Hematopoietic multipotent progenitor cell treated with erythropoietin and hydrocortisone succinate and interleukin-3 and kit ligand, for 15 days (in vitro differentiated cells): ENCODE measurements at regions not wholly inside any gene's neighbourhood (a gene's known extent, or its start where the extent isn't known, plus 50 kb on each side); places are given as distances from the start of the nearest gene placed in this dataset.

ENCODE experiments used
- DNase-seq: peaks from one replicate; pipeline ENCODE4 v3.0.0-alpha.2; 2015; ENCODE audit warnings: low spot score

DNA sequence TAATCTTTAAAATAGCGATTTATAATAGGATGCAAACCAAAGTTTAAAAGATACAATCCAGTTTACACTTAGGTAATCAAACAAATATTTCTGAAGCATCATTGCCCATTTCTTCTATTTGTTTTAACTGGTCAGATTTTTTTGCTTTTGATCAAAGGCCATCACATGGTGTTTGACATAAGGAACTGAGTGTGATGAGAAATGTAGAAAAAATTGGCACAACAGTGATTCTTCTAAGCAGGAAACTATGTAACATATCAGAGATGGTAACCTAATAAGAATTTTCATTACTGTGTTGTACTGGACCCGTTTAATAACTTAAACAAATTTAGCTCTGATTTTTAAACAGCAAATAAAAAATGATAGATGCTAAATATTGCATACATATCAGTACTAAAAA, 644.7 kb upstream of the KLF12 start:
- no peak for DNase-seq

DNA sequence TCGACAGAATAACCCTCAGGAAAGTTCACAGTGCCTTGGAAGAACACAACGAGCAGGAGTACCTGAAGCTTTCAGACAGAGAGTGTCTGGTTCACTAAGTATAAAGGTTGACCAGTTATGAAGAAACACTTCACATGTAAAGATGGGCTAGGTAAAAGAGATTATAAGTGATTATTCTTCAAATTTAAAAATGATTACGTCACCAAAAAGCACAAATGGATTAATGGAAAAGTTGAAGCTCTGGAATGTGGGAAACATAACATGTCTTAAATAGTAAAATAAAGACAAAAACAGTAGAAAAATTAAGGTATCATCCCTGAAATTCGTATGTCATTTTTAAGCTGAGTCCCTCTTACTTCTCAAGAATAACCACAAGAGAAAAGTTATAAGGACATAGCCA, 643.9 kb upstream of the KLF12 start:
- no peak for DNase-seq

DNA sequence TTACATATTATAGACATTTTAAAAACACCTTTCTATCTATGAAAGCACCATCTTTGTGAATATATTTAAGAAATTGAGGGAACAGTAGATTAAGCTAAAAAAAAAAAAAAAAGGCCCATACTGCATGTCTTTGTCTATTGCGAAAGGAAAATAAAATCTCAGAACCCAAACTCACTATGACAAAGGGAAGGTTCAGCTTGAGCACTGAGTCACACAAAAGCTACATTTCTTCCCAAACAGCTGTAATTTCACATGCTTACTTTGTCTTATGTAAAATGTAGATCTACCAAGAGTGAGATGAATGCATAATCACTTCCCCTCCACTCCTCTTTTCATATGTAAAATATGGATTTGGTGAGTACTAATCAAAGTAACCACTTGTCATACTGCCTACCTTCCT, 640.1 kb upstream of the KLF12 start:
- no peak for DNase-seq

DNA sequence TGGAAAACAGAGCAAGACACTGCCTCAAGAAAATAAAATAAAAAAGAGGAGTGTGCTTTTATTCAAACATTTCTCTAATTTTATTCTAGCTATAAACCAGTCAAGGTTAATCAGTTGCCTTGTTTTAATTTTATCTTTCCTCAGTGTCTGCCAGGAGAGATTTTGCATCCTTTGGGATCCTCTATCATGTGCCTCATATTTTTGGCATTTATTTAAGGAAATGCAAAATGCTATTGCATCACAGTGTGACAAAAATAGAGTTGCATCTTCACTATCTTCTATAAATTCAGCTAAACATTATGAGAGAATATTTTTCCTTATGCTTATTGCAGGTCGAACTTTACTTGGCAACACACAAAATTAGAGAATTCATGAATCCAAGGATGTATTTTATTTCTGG, 639.0 kb upstream of the KLF12 start:
- no peak for DNase-seq

DNA sequence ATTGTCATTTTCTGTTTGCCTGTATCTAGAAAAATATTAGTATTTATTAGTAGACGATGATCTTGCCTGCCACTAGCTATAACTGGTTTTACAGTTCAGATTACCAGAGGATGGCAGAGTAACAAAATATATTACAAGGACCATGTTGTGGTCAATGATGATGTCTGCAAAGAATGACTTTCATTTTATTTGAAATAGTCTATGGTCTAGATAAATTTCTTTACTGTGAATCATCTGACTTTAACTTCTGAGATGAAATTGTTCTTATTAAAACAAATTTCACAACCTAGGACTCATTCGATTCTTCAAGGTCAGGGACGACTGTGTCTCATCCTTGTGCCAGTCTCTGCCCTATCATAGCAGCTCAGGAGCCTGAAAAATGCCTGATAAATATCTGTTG, 637.8 kb upstream of the KLF12 start:
- no peak for DNase-seq

DNA sequence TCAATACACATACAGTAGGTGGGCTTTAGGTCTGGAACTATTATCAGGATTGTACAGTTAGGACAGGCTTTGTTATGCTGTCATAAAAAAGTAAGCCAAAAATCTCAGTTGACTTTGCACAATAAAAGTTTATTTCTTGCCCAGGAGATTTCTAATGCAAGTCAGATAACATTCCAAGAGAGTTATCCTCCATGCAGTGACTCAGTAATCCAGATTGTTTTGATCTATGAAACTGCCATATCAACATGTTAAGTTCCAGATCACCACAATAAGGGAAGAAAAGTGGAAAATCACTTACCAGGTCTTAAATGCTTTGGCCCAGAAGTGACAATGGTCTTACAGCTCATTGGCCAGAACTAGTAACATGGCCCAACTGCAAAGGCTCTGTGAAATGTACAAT, 636.2 kb upstream of the KLF12 start:
- no peak for DNase-seq

DNA sequence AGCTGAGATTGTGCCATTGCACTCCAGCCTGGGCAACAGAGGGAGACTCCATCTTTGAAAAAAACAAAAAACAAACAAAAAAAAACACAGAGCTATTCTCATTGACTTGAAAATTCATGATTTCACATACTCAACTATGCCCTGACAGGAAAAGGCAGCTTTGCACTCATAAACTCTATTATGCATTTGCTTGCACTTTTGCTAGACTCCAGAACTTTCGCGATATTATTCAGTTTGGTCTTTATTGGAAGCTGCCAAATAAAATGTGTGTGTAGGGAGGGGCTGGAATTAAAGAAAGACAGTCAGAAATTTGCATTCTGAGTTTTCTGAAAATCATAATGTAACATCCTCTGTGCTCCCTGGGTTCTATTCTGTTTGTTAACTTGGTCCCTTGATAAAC, 635.1 kb upstream of the KLF12 start:
- no peak for DNase-seq

DNA sequence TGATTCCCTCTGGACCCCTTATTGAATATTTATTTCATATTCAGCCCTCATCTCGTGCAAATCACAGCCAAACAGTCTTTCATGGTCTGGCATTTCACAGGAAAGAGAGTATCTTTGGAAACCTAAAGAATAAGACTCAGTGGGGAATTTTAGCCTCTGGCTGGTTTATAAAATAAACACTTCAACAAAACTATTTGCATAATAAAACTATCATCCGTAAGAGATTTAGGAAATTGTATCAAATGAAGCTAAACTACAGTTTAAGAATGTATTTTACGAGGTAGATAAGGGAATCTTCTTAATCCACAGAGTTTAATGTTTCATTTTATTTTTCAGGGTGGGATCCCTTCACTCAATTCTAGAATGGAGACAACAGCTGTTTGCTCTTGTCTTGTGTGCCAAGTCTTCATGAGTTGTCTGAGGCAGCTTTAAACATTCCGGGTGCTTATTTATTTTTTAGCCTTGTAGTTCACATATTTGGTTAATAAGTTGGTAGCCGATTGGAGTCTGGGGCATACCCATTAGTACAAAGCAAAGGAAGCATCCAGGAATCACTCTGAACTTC, 634.4 kb upstream of the KLF12 start:
- no peak for DNase-seq

DNA sequence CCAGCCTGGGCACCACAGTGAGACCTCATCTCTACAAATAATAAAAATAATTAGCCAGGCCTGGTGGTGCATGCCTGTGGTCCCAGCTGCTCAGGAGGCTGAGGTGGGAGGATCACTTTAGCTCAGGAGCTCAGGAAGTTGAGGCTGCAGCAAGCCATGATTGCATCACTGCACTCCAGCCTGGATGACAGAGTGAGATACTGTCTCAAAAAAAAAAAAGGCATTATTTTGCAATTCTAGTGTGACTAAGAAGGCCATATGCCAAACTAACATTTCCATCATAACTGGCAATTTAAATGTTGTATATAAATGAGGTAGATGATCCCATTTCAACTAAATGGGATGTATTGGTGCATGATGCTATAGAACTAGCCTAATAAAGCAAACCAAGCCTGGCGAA, 632.8 kb upstream of the KLF12 start:
- no peak for DNase-seq

DNA sequence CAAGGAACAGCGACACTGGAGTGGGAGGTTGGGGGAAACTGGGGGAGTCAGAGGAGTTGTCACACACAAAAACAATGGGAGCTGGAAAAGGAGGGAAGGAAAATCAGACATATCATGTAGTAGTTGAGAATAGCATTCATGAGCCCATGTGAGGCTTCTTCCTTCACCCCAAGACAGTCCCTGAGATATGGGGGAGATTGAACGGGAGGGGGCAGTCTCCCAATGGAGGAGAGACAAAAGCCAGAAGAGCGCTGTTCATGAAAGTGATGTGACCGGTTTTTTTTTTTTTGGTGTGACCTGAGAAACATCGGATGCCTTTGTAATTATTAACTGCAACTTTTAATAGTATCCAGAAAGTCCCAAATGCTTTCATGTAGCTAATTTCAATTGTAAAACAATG, 631.8 kb upstream of the KLF12 start:
- no peak for DNase-seq

DNA sequence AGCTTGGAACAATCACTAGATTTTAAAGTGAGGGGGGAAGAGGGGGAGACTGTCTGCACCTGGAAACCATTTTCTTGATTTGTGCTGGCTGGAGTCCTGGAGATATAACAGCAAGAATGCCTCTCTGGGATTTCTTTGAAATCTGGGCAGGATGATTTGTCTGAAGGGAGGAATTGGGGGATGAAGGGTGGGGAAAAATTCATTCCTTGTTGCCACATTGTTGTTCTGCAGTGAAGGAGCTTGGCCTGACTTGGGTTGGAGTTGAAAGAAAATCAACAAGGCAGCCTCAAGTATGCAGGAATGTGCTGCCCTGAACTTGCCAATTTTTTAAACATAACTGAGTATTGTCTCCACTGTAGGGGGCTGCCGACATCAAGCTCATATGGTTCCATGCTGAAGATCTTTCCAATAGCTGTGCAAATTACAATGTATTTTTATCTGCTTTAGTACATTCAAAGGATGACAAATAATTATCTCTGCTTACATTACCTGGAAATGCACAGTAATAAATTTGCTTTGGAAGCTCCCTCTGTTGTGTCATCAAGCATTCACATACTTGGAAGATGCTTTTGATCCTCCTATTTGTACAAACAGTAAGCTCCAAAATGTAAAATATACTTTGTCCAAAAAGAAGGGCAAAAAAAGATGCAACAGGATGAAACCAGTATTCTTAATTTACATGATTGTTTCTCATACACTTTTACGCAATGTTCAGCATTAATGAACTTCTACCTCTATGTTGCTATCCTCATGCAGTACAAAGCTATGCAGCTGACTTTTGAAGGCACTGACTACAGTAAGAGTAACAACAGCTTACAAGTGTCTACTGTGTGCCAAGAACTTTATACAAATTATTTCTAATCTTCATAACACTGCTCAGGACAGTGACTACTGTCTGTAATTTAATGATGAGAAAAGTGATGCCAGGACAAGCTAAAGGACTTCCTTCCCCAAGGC, 627.9 kb upstream of the KLF12 start:
- DNase-seq, result no peak

DNA sequence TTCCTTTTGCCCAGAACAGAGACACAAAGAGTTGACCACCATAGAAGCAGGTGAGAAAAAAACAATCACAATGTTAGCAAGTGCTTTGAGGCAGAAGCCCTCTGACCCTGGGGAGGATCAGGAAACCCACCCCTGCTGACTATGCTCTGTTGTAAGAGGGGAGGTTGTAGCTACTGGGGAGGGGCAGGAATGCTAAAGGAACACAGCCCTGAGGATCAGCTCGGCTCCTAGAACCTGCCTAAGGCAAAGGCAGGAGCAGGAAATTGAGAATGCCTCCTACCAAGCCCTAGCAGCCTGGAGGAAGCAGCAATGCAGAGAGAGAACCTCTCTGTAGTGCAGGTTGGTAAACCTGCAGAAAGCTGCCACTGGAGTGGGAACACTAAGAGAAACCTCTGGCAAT, 624.0 kb upstream of the KLF12 start:
- no peak for DNase-seq

DNA sequence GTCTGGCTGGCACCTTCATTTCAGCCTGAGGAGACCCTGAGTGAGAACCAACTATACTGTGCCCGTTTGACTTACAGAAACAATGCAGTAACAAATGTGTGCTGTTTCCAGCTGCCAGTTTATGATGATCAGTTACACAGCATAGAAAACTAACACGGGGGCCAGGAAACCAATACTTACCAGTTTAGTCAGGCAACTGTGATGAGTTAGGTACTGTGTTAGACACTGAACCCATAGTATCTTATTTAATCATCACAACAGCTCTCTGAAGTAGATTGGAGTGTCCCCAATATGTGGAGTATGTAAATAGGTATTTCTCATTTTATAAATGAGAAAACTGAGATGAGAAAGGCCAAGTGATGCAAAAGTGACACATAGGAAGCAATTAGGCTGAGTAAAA, 620.9 kb upstream of the KLF12 start:
- no peak for DNase-seq

DNA sequence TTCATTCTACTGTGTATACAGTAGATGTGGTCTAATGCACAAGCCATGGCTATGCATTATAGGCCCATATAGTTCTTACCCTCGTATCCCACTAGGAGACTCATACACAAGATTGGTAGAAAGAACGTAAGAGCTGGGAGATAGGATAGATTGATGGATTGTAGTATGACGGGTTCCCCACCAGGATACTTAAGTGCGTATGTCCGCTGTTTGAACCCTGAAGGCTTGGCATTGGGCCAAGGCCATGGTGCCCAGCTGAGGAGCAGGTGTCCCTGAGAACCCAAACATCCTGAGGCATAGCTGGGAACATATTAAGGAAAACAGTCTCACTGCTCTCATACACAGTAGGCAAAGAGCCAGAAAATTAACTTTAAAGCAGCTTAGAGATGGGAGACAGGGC, 617.5 kb upstream of the KLF12 start:
- DNase-seq, result no peak

DNA sequence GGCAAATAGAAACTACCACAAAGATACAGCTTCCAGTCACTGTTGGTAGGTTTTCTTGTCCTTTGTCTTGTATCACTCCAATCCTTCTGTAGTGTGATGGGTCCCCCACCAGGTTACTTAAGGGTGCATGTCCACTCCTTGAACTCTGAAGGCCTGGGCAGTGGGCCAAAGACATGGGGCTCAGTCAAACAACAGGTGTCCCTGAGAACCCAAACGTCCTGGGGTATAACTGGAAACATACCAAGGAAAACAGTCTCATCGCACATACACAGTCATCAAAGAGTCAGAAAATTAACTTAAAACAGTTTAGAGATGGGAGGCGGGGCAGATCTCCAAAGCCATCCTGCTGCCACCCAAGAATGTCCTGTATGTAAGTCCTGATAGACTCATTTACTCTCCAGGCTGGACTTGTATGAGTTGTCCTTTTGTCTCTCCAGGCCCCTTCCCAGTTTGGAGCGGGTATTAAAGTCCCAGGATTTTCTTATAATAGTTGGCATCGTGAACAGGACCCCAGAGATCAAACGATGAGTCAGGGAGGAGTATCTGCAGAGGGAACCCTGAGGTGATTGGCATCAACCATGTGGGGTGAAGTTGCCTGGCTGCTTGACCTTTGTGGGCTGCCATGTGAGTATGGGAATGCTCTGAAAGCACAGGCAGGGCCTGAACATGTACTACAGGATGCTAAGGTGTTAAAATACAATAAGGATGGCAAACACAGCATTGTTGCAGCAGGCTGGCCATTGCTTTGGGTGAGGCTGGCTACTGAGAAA, 613.2 kb upstream of the KLF12 start:
- no peak for DNase-seq

DNA sequence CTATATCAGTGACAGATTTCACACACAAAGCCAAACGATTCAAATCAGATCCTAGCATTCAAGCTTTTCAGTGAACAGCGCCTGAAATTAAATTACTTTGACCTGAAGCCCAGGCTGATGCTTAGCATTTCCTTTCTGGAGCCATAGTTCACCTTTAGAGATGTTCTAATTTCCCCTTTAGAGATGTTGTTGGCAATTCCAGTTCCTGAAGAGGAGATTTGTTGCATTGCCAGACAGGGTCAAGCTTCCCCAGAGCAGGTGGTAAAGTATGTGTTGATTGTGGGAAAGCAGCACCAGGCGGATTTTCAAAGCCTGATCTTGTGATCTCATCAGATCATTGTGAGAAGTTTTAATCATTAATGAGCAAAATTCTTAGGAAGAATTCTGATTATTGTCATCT, 609.8 kb upstream of the KLF12 start:
- DNase-seq, result no peak

DNA sequence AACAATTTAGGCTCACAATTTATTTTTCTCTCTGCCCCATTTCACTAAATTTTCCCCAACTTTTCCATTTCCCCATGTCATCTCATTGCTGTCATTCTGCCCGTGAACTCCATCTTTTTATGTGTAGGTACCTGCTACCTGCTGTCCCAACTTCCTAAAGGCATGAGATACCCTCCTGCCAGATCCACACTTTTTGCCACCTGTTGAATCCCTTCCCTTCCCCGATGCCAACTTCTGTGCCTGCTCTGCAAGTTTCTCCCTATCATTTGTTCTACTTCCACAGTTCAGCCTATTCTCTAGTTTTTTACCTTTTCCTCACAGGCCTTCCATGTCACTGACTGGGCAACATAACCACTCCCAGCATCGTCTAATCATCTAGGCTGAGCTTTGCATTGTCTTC, 607.5 kb upstream of the KLF12 start:
- DNase-seq, result no peak

DNA sequence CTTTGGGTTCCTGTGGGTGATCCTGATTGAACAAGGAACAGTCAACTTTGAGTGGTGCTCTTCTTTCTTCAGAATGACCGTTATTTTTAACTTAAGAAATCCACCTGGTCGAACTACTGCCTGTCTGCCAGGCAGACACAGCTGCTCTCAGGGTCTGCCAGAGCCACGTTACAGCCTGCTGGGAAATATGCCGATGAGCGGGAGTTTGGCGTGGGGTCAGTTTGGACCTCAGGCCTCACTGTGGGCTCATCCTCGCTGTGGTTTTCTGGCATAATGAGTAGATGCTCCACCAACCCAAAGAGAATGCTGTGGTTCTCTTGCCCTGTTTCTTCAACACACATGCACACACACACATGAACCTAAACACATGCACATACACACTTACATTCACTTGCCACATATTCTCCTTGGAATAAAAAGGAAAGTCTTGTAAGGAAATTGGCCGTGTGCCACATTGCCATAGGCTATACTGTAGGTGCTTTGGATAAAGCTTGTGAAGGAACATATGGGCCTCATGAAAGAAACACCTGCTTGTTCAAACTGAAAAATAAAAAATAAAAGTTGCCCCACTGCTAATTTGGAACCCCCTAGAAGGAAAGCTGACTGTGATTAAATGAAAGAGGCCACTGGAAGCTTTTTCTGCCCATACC, 598.7 kb upstream of the KLF12 start:
- no peak for DNase-seq

DNA sequence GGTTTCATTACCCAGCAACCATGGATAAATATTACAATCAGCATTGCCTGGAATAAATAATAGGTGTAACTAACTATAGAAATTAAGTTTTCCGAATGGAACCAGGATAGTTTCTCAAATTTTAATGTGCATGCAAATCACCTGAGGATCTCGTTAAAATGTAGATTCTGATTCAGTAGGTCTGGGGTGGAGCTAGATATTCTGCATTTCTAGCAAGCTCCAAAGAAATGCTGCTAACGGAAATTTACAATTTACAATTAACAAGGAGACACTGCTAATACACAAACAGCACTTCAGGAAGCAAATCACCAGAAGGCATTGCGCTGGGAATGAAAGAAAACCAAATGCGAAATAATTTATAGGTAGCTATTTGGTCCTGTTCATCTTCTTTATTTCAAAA, 597.5 kb upstream of the KLF12 start:
- no peak for DNase-seq

DNA sequence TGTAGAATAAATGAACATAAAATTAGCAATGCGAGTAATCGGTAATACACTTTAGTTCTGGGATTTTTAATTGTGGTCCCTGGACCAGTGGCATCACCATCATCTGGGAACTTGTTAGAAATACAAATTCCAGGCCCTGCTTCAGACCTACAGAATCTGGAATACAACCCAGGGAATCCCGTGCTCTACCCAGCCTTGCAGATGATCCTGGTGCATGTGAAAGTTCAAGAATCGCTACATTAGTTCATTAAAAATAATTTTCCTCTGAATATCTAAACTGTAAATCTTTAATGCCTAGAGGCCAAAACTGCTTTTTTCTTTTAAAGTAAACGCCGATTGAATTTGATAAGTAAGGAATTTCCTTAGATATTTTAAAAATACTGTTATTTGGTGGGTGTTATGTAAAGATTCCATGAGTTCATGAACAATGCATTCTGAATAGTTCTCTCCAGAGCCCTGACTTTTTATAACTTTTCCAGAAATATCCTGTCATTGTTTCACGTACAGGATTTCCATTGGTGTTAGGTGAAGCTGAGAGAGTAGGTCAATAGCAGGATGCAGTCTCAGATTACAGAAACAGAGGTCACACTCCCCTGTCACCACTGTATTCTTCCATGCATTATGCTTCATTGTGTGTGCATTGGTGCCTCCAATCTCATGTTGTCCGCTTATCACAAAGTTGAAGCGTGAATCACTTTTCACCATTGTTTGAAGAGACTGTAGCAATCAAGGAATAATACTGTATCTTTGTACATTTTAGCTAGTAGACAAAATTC, 596.5 kb upstream of the KLF12 start:
- DNase-seq, result no peak

DNA sequence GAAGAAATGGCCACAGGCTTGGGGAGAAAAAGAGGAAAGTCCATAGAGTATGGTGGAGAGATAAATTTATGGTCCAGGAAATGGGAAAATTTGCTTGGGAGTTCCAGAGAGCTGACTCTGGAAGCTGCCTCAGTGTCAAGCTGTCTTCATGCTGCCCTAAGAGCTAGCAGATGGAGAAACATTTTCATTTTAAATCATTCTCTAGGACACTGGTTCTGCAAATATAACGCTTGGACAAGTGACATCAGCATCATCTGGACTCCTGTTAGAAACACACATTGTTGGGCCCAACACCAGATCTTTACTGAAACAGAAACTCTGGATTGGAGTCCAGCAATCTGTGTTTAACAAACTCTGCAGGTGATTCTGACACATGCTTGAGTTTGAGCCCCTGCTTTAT, 592.0 kb upstream of the KLF12 start:
- no peak for DNase-seq
